Calu3 (cell line): ENCODE measurements at regions not wholly inside any gene's neighbourhood (a gene's known extent, or its start where the extent isn't known, plus 50 kb on each side); places are given as distances from the start of the nearest gene placed in this dataset.

Experiments
- BruUV-seq: library from RNA; stranded (reverse); fragments of 400-500 nt; replicated peaks from 2 replicates; lab custom pipeline; 2021; lab: Mats Ljungman, UMichigan
- CTCF ChIA-PET: fragments of 300-600 bp; sonication (Branson Sonifier 250); formaldehyde crosslinking; loops from one replicate; lab custom pipeline; 2022; ENCODE audit warnings: antibody characterized with exemption; lab: Charles Lee
- DNase-seq: peaks from one replicate; pipeline ENCODE4 v3.0.0; 2022
- H3K27ac Mint-ChIP-seq: one replicate; pipeline ENCODE4 v1.8.0; 2022; ENCODE audit warnings: mixed read lengths; ENCODE audit not compliant: unreplicated experiment
- H3K27me3 Mint-ChIP-seq: one replicate; pipeline ENCODE4 v1.8.0; 2022; ENCODE audit warnings: mixed read lengths; ENCODE audit not compliant: unreplicated experiment
- H3K36me3 Mint-ChIP-seq: one replicate; pipeline ENCODE4 v1.8.0; 2022; ENCODE audit warnings: mild to moderate bottlenecking, moderate library complexity, mixed read lengths; ENCODE audit not compliant: insufficient read depth, unreplicated experiment
- H3K4me1 Mint-ChIP-seq: one replicate; pipeline ENCODE4 v1.8.0; 2022; ENCODE audit warnings: mild to moderate bottlenecking, low read depth, mixed read lengths; ENCODE audit not compliant: unreplicated experiment
- H3K4me3 Mint-ChIP-seq: one replicate; pipeline ENCODE4 v1.8.0; 2022; ENCODE audit warnings: mild to moderate bottlenecking, low read depth, moderate library complexity, mixed read lengths; ENCODE audit not compliant: unreplicated experiment
- H3K9me3 Mint-ChIP-seq: one replicate; pipeline ENCODE4 v1.8.0; 2022; ENCODE audit warnings: low read depth, mixed read lengths; ENCODE audit not compliant: unreplicated experiment
- CTCF ChIP-seq: fragments of 200-600 bp; IDR thresholded peaks from one replicate; pipeline ENCODE4 v1.8.0; 2022; ENCODE audit warnings: antibody characterized with exemption; ENCODE audit not compliant: unreplicated experiment
- intact Hi-C: fragments of 100-400 bp; cut with micrococcal nuclease; formaldehyde crosslinking; loops from one replicate; pipeline ENCODE4 v1.10.0; 2022; ENCODE audit not compliant: unreplicated experiment

- Mint-ChIP-seq H3K27ac (no peak overlapping the region), H3K4me1 (peaks cover under 1% of the 10 kb centered on the region), H3K27me3 (peaks cover 25% of the 10 kb centered on the region), H3K4me3 (no peak overlapping the region), H3K9me3 (no peaks in the 10 kb centered on the region), H3K36me3 (no peaks in the 10 kb centered on the region)
- no TSS peak for BruUV-seq
- DNase-seq: no peak
- intact Hi-C loops: no loop called here
- CTCF ChIA-PET: no interaction called here
- no peak for TF ChIP-seq CTCF
Measured at GRCh38 chr17:34758316-34758715, 178.9 kb downstream of the TMEM132E start.

DNA sequence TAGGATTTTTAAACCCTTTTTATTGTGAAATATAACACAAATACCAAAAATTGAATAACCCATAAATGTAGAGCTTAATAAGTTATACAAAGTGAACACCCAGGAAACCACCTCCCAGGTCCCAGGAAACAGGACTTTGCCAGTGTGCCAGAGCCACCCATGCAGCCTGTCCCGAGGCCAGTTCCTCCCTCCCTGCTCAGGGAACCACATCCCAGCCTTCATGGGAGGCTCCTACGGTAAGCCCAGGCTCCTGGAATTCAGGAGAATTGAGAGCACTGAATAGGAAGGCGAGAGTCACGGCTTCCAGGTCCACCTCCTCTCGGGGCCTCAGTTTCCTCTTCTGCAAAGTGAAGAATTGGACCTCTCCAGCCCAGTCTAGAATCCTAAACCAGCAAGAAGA, 178.2 kb downstream of the TMEM132E start:
- CTCF ChIA-PET: no interaction called here
- H3K36me3 Mint-ChIP-seq: no peaks in the 10 kb centered on the region
- TF ChIP-seq CTCF: no peak
- H3K4me3 Mint-ChIP-seq: no peak overlapping the region
- DNase-seq: no peak
- BruUV-seq: no TSS peak
- H3K27ac Mint-ChIP-seq: no peak overlapping the region
- no peaks in the 10 kb centered on the region for H3K4me1 Mint-ChIP-seq
- peaks cover 21% of the 10 kb centered on the region for H3K27me3 Mint-ChIP-seq
- no peaks in the 10 kb centered on the region for H3K9me3 Mint-ChIP-seq
- intact Hi-C loops: no loop called here

DNA sequence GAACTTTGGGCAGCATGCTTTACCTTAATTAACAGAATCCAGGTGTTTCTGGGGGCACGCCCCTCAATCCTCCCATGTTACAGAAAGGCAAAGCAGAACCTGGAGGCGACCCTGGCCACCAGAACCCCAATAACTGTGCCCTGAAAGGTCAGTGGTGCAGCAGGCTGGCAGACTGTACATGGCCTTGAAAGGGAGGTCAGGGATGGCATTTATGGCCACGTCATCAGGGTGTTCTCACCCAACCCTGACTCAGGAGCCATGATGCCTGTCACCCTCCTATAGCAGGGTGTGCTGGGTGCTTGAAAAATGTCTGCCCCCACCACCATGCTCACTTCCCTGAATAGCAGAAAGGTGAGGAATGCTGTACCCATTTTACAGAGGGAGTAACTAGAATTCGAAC, 177.7 kb downstream of the TMEM132E start:
- CTCF ChIA-PET: no interaction called here
- DNase-seq: no peak
- intact Hi-C loops: no loop called here
- Mint-ChIP-seq H3K27ac (no peak overlapping the region), H3K9me3 (no peaks in the 10 kb centered on the region), H3K4me3 (no peak overlapping the region), H3K27me3 (peaks cover 20% of the 10 kb centered on the region), H3K36me3 (no peaks in the 10 kb centered on the region), H3K4me1 (no peaks in the 10 kb centered on the region)
- TF ChIP-seq CTCF: no peak
- no TSS peak for BruUV-seq

- Mint-ChIP-seq H3K4me1 (no peaks in the 10 kb centered on the region), H3K9me3 (no peaks in the 10 kb centered on the region), H3K36me3 (no peaks in the 10 kb centered on the region), H3K4me3 (no peak overlapping the region), H3K27ac (no peak overlapping the region), H3K27me3 (peaks cover 20% of the 10 kb centered on the region)
- no TSS peak for BruUV-seq
- intact Hi-C loops: no loop called here
- TF ChIP-seq CTCF: no peak
- CTCF ChIA-PET: no interaction called here
- DNase-seq: no peak
Measured at GRCh38 chr17:34756637-34757021, 177.2 kb downstream of the TMEM132E start.
